ENCODE measurements at regions not wholly inside any gene's neighbourhood (a gene's known extent, or its start where the extent isn't known, plus 50 kb on each side); places are given as distances from the start of the nearest gene placed in this dataset.

- TF ChIP-seq CTCF (IDR thresholded peaks at IDR 0.05; ENCODE audit: extremely low read depth, missing control alignments), result no peak
- no peak for DNase-seq (ENCODE audit: low spot score)
Observed at GRCh38 chr9:84478996-84479395, 138.4 kb upstream of the SLC28A3 start.

DNA sequence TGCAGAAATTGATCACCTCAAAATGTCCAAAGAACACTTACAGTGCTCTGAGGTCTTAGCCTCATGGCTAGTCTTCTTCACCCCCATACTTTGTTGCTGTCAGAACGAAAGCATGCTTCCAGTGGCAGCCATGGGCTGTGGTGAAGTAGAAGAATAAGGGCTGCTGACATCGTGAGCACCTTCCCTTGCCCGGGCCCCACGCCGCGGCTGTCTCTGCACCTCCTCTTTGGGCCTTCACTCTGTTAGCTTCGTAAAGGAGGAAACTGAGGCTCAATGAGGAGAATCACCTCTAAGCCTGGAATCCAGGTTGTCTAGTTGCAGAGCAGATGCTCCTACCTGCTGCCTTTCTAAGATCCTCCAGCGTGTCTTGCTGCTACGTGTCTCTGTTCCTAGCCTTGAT lies 139.5 kb upstream of the SLC28A3 start:
- no peak for DNase-seq (ENCODE audit: low spot score)
- no peak for TF ChIP-seq CTCF (IDR thresholded peaks at IDR 0.05; ENCODE audit: extremely low read depth, missing control alignments)

- TF ChIP-seq CTCF (IDR thresholded peaks at IDR 0.05; ENCODE audit: extremely low read depth, missing control alignments), result no peak
- no peak for DNase-seq (ENCODE audit: low spot score)
Observed at GRCh38 chr9:84481231-84481630, 140.7 kb upstream of the SLC28A3 start.

DNA sequence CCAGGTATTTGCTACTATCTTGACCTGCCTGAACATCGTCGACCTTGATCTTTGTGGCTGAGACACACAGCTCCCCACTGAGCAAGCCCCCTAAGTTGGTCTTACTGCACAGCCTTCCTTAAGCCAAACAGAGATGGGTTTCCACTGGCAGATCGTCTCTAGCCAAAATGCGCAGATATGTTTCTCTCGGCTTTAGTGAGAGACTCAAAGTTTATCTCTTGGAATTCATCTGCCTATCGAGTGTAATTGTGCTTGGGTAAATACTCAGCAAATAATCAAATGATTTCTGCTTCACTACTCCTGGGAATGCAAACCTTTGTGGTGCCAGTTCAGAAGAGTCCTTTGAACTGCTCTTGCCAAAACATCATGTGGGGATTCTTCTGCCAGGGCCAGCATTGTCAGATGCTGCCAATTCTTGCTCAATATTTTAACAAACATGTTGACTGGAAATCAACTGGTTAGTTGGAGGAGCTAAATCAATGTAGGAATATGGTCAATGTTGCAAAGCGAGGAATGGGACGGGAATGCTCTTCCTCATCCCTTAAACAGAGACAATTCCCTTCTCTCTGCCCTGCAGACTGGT lies 141.2 kb upstream of the SLC28A3 start:
- DNase-seq (ENCODE audit: low spot score), result no peak
- no peak for TF ChIP-seq CTCF (IDR thresholded peaks at IDR 0.05; ENCODE audit: extremely low read depth, missing control alignments)

GRCh38 chr9:84482607-84483006 lies 142.0 kb upstream of the SLC28A3 start:
- DNase-seq (ENCODE audit: low spot score), result no peak
- no peak for TF ChIP-seq CTCF (IDR thresholded peaks at IDR 0.05; ENCODE audit: extremely low read depth, missing control alignments)

DNA sequence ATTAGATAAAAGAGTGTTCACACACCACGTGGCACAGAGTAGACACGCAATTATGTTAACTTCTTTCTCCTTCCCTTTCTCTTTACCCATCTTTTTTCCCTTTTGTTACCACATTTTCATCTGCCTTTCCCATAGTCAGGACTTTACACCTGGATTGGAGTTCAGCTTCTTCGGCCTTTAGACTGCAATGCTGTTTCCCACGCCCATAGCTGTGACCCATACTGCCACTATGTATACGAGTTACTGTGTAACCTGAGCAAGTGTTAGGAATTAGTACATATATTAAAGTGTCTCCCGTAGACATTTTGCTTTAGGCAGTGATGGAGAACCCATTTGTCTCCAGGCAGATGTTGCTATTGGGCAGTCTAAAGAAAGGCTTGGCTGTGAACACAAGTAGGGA lies 143.6 kb upstream of the SLC28A3 start:
- DNase-seq (ENCODE audit: low spot score), result no peak
- TF ChIP-seq CTCF (IDR thresholded peaks at IDR 0.05; ENCODE audit: extremely low read depth, missing control alignments), result no peak

DNA sequence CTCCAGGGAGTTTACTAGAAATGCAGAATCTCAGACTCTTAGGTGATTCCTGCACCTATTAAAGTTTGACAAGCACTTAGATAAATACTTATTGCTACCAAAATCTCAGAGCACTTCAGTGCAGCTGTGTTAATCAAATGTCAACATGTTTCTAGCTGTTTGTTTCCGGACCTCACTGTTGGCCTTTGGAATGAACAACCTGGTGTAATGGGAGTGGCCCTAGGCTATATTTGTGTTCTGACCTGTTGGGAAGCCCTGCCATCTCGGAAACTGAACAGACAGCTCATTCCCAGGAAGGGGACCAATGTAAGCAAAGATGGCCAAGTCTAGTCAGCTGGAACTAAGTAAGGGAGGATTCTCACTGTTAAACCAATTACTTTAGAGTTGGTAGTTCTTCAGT lies 145.0 kb upstream of the SLC28A3 start:
- TF ChIP-seq CTCF (IDR thresholded peaks at IDR 0.05; ENCODE audit: extremely low read depth, missing control alignments), result no peak
- DNase-seq (ENCODE audit: low spot score), result no peak
